Inflammatory macrophage treated with lipopolysaccharide for 1 hour (primary cell): ENCODE measurements at regions not wholly inside any gene's neighbourhood (a gene's known extent, or its start where the extent isn't known, plus 50 kb on each side); places are given as distances from the start of the nearest gene placed in this dataset.

Experiments used
- DNase-seq, 2 donors: peaks; one replicate each; pipeline ENCODE4 v3.0.0-alpha.2; 2020 to 2022

- DNase-seq, result no peak
These were observed 124.2 kb downstream of the TMEM161B start for GRCh38 chr5:88144219-88145001.

- no peak for DNase-seq
These were observed 124.9 kb downstream of the TMEM161B start for GRCh38 chr5:88143693-88144218.

- no peak for DNase-seq
These were observed 125.6 kb downstream of the TMEM161B start for GRCh38 chr5:88142886-88143692.

- no peak for DNase-seq
These were observed 126.1 kb downstream of the TMEM161B start for GRCh38 chr5:88142636-88142885.

DNA sequence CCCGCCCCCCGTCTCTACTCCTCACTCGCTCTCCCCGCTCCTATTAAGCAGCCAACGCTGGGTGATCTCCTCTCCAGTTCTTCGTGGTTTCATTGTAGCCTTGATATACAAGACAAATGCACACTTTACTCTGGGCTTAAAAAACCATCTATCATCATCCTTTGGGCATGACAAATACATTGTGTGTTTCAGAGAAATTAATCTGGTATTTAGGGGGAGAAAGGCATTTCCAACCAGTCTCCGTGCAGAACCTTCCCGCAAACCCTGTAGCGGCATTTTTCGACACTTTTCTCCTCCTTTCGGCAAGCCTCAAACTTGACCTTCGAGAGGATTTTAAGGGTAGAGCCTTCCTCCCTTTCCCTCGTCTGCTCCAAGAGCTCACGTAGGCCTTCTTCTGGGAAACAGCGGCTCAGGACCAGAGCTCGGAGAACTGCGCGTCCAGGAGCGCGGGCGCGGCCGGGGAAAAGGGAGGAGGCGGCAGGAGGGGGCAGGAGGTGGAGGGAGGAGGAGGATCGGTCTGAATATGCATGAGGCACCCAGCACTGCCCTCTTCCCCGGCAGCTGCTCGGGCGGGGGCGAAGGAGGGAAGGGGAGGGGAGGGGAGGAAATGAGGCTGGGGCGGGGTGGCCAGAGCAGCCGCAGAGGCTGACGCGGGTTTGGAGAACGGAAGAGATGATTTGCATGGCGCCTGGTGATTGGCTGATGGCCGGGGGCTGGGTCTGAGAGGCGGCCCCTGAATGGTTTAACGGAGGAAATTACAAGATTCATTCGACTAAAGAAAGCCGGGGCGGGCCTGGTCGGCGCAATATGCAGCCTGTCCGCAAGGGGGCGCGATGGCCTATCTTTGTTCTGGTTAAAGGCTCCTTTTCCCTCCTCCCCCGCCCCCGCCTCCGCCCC is 127.5 kb downstream of the TMEM161B start:
- DNase-seq, result peak; percentile 61 to 67

- no peak for DNase-seq
These were observed 128.2 kb downstream of the TMEM161B start for GRCh38 chr5:88140396-88140855.

DNA sequence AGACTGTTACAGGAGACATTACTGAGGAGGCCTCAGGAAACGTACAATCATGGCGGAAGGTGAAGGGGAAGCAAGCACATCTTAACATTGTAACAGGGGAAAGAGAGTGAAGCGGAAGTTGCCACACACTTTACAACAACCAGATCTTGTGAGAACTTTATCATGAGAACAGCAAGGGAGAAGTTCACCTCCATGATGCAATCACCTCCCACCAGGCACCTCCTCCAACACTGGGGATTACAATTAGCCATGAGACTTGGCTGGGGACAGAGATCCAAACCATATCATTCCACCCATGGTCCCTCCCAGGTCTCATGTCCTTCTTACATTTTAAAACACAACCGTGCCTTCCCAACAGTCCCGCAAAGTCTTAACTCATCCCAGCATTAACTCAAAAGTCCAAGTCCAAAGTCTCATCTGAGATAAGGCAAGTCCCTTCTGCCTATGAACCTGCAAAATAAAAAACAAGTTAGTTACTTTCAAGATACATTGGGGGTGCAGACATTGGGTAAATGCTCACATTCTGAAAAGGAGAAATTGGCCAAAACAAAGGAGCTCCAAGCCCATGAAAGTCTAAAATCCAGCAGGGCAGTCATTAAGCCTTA is 138.3 kb downstream of the TMEM161B start:
- no peak for DNase-seq

- no peak for DNase-seq
These were observed 139.8 kb downstream of the TMEM161B start for GRCh38 chr5:88128813-88129212.

- DNase-seq, result no peak
These were observed 149.0 kb downstream of the TMEM161B start for GRCh38 chr5:88119535-88120125.

DNA sequence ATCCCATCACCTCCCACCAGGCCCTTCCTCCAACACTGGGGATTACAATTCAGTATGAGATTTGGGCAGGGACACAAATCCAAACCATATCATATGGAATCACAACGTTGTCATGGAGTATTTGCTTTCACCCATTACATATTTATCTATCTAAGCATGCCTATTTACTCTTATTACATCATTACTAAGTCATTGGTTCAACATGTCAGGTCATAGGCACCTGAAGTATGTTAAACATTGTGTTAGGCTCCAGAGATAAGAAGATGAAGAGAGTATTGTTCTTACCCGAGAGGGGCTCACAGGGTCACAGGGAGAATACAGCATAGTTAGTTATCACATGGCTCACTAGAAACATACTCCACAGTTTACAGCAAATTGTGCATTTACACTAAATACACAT is 150.5 kb downstream of the TMEM161B start:
- DNase-seq, result no peak

DNA sequence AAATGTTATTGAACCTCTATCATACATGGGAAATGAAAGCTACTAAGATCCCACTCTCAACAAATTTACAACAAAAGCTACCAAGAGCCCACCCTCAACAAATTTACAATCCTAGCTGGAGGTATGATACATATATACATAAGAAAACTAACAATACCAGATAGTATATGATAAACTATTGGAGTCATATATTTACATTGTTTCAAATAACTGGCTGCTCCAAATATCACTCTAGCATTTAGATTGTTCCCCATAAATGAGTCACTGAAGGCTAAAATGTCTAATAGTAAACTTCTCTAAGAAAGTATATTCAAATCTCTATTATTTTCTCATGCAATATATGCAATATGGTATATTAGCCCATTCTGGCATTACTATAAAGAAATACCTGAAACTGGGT is 151.1 kb downstream of the TMEM161B start:
- no peak for DNase-seq

DNA sequence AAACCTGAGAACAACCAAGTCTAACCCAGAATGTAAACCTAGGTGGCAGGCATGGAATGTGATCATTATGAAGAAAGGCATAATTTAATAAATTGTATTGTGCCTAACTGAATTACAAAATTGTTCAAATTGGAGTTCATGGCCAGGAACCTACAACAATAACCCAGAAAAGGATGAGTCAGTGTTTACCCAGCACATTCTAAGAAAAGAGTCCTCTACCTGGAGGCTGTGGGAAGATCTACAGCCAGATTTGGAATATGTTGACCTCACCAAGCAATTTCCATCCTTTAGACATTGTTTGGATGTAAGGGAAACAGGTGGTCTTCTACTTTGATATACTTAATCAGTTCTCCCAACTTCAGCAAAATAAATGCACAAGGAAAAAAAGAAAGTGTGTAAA is 152.2 kb downstream of the TMEM161B start:
- no peak for DNase-seq

DNA sequence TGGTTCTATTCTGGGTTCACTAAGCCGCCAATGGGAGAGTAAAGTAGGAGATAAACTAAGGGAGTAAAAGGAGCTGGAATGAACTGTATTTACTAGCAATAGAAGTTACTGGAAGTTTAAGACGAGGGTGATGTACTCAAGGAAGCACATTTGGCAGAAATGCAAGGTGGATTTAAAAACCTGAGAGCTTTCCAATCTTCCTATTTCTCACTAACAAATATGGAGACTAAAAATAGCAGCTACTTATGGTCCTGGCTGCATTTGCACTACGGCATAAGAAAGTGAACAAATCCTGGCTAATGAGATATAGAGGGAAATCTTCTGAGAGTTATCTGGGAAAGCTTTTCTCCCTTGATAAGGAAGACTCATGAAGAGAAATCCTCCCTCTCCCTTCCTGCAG is 153.4 kb downstream of the TMEM161B start:
- DNase-seq, result no peak

GRCh38 chr5:88113429-88113828 is 155.2 kb downstream of the TMEM161B start:
- no peak for DNase-seq

- DNase-seq, result no peak
These were observed 158.8 kb downstream of the TMEM161B start for GRCh38 chr5:88109818-88110217.

GRCh38 chr5:88108490-88109279 is 160.0 kb downstream of the TMEM161B start:
- no peak for DNase-seq

DNA sequence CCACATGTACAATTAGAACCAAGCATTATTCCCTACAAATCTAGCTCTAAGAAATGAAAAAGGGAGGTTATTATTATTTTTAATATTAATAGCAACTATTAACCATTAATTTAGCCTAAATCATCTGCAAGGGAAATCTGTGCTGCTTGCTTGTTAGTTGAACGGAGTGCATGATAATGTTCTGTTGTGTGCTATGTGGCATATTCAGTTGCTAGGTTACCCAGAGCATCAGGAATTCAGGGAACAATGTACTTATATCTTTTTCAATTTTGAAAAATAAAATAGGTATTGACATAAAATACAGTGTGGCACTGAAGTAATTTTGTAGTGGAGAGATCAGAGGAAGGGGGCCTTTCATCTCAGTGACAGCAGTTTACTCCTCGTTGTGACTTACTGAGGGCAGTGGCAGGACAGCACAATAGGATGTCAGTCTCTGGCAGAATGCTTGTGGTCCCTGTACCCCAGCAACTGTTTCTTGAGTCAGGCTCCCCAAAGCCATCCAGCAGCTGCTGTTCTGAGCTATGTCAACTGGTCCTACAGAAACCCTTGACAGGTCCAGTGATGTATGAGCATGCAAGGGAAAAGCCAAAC is 173.6 kb downstream of the TMEM161B start:
- DNase-seq, result no peak

- no peak for DNase-seq
These were observed 174.2 kb downstream of the TMEM161B start for GRCh38 chr5:88094403-88094802.

DNA sequence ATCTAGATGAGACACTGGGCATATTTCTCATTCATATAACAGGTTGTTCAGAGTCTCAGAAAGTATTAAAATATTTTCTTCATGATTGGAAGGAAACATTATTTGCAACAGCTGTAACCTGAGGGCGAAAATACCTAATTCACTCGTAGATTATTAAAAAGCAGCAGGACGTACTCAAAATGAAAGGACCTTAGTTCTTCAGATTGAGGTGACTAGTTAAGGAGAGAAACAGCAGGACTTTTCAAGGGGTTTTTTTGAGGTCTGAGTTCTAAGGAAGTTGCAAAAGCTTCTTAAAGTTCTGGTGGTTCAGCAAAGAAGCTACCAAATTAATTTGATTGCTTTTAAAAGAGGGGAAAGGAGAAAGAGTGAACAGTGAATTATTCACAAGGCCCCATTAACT is 174.9 kb downstream of the TMEM161B start:
- DNase-seq, result no peak

DNA sequence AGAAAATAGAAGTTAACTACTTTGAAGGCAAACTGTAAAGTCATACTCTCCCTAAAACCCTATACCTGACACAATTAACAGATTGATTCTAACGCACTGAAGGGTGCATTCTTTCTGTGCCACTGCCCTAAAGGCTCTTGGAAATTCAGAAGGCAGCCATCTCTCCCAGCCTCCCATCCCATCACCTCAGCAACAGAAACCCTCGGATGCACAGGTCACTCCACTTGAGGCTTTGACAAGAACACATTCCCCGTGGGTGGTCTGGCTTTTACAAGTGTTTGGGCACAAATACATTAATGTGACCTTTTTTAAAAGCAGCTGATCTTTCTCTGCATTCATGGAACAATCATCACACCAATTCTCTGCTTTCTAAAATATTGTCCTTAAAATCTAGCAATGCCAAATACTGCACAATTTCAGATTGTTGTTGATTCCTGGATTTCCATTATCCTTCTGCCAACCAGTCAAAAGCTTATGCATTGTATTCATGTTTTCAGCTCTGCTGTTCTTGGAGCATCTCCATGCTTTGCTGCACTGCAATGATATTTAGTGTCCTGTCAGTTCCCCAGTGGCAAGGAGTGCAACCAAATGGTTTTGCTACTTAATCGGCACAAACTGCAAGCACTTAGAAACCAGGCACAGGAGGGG is 175.6 kb downstream of the TMEM161B start:
- DNase-seq, result no peak

DNA sequence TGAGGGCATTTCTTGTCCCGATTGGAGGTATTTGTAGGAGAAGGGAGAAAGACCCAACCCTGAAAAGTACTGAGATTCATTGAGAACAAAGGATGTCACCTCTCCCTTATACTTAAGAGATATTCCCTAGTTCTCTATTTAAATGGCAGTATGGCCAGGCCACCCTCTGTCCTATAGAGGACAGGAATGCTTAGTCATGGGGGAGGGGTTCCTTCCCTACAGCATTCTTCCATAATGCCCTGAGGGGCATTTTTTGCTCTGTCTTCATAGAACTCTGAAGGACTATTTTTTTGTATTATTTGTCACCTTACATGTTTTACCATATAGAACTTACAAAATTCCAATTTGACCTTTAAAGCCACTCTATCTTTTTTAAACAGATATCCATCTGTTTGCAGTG is 176.3 kb downstream of the TMEM161B start:
- no peak for DNase-seq
